Stimulated activated naive CD8-positive, alpha-beta T cell treated with anti-CD3 and anti-CD28 coated beads, Interleukin-15, Interleukin-2, amounts not matched to agents 100 U/mL and 50 U/mL, for 24 hours (primary cell): ENCODE measurements at regions not wholly inside any gene's neighbourhood (a gene's known extent, or its start where the extent isn't known, plus 50 kb on each side); places are given as distances from the start of the nearest gene placed in this dataset.
"Not testable (repeated sequence)": the region's sequence is repeated elsewhere in the genome, so short reads cannot be mapped to it uniquely, and the experiment has no call there.

Experiments
- ATAC-seq: fragments of 150-1000 bp; cut with Tn5 transposase; one replicate; pipeline ENCODE4 v1.10.0; 2021
- DNase-seq: peaks from one replicate; pipeline ENCODE4 v3.0.0; 2021

DNA sequence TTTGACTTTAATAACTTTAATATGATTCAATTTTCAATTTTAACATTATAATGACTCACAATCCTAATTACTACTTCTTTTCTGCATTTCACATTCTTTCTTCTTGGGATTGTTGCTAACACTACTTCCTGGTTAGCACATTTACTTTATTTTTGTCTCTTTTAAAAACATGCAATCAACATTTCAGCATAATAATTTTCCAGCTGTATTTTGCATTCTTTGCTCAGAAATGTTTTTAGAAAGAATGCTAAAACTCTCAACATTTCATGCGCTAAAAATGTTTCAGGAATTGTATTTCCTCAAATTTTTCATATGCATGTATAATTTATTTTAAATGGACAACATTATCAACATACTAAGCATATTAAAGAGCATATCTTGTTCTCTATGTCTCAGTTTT, 1302.1 kb upstream of the GJE1 start:
- ATAC-seq, result no peak
- DNase-seq, result no peak

GRCh38 chr6:140828856-140829255, 1303.9 kb upstream of the GJE1 start:
- ATAC-seq, result no peak
- no peak for DNase-seq

DNA sequence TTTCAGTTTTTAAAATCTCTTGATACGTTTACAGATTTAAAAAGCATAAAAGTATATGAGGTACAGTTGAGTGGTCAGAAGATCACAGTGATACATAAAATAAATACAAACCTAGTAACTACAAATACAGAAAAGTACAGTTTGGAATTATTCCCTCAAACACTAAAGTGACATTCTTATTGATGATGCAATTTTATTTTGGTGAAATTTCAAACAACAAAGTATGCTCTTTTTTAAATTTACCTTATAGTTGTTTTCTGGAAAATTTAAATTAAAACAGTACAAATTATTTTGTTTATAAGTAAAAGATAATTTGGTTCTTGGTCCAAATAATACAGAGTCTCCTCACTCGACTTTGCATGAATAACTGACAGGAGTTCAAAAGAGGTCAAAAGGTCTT, 1305.1 kb upstream of the GJE1 start:
- ATAC-seq, result no peak
- no peak for DNase-seq

DNA sequence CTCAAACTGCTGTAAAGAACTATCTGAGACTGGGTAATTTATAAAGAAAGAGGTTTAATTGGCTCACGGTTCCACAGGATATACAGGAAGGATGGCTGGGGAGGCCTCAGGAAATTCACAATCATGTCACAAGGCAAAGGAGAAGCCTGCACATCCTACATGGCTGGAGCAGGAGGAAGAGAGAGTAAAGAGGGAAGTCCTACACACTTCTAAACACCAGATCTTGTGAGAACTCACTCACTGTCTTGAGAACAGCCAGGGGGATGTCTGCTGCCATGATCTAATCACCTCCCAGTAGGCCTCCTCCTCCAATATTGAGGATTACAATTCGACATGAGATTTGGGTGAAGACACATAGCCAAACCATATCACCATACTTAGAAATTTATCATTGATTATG, 1307.0 kb upstream of the GJE1 start:
- no peak for DNase-seq
- no peak for ATAC-seq

DNA sequence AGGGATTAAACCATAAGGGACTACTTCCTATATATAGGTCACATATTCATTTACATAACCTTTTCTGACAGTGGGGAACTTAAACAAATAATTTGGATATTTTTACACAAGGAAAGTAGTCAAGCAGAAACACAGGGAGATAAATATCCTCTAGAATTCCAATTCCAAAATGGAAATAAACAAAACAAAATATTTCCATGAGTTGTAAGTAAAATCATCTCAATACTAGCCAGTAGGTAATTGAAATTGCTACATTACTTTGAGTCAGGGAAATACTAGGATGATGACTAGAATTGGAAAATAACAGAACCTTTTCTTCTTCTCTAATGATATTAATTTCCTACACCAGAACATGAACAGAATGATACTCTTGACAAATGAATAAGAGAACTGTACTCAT, 1308.1 kb upstream of the GJE1 start:
- ATAC-seq (no peak), DNase-seq (no peak)

- DNase-seq (no peak), ATAC-seq (no peak)
Measured at GRCh38 chr6:140821196-140821595, 1311.5 kb upstream of the GJE1 start.

GRCh38 chr6:140817176-140817575, 1315.5 kb upstream of the GJE1 start:
- DNase-seq (no peak), ATAC-seq (no peak)

- ATAC-seq, result no peak
Measured at GRCh38 chr6:140816681-140817080, 1316.0 kb upstream of the GJE1 start.

GRCh38 chr6:140812636-140813035, 1320.1 kb upstream of the GJE1 start:
- ATAC-seq (no peak), DNase-seq (no peak)

More at GRCh38 chr6:140816681-140817080, 1316.0 kb upstream of the GJE1 start:
- DNase-seq, result no peak

DNA sequence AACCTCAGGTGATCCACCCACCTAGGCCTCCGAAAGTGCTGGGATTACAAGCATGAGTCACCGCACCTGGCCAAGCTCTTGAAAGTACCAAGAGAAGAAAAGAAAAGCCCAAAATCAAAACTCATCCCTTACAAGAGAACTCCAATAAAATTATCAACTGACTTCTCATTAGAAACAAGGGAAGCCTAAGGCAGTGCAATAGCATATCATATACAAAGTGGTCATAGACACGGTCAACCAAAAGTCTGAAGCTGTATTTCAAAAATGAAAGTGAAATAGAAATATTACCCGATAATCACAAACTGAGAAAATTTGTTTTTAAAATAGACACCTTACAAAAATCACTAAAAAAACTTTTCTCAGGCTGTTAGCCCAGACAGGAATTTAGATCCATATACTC, 1321.1 kb upstream of the GJE1 start:
- DNase-seq (no peak), ATAC-seq (no peak)

DNA sequence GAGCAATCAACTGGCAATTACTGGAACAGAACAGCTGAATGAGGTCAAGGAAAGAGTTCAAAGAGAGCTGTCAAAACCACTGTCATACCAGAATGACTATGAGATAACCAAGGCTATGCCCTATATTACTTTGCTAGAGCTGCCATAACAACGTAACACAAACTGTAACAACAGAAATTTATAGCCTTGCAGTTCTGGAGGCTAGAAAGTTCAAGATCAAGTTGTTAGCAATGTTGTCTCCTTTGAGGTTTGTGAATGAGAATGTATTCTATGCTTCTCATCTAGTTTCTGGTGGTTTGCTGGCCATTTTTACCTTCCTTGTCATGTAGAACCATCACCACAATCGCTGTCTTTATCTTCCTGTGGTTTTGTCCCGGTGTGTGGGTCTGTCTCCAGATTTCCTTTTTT, 1323.0 kb upstream of the GJE1 start:
- DNase-seq, result no peak
- peak; percentile 95 for ATAC-seq

- ATAC-seq (no peak), DNase-seq (no peak)
Measured at GRCh38 chr6:140806431-140806830, 1326.3 kb upstream of the GJE1 start.

DNA sequence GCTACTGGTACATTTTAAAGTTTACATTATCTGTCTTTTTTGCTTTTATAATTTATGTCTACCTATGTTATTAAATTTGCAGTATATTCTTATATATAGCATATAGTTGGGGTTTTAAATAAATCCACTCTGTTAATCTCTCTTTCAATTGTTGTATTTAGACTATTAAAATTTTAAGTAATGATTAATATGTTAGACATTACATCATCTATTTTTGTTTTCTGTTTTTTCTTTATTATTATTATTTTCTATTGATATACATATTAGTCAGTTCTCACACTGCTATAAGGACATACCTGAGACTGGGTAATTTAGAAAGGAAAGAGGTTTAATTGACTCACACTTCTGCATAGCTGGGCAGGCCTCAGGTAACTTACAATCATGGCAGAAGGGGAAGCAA, 1338.2 kb upstream of the GJE1 start:
- ATAC-seq (no peak), DNase-seq (no peak)

DNA sequence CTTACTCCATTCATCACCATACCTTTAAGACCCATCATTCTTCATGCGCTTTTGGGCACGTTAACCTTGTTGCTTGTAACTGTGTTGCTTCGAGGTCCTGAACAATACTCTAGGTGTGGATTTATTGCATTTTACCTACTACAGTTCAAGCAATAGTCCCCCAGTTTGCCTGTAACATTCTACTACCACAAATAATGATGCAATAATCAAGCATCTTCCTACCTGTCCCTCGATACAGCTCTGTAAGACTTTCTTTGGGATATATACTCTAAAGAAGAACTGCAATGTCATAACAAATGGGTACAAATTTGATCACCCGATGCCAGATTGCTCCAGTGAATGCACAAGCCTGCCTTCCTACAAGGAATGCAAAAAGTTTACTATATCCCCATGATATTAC, 1342.6 kb upstream of the GJE1 start:
- DNase-seq (no peak), ATAC-seq (no peak)

DNA sequence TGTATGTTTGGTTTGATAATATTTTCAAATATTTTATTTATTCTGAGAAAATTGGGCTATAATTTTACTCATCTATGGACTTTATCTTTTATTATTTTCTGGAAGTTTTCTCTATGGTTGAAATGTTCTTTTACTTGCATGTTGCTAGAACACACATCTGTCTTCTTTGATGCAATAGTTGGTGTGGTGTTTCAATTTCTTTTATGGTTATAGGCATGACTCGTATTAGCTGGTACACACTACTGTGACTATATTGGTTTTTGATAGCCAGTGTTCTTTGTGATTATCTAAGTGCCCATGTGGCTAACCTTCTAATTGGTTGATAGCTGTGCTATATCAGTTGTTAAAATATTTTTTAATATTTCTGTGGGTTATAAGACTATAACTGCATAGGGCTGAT, 1343.3 kb upstream of the GJE1 start:
- no peak for DNase-seq
- ATAC-seq, result no peak

- ATAC-seq (no peak), DNase-seq (no peak)
Measured at GRCh38 chr6:140785926-140786325, 1346.8 kb upstream of the GJE1 start.

DNA sequence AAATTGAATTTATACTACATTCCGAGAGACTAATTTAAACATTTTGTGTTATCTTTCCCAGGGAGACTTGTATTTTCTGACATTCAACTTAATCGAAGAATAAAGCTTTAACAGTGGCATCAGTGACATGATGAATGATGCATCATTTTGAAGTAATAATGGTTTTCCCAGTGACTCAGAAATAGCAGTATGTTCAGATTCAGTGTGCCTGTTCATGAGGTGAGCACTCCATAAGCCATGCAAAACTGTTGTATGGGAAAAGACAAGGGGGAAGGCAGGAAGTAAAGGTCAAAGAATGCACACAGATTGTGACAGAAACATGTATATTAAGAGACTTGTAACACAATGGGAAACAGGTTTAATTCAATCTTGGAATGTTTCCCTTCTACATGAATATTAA, 1348.2 kb upstream of the GJE1 start:
- DNase-seq (no peak), ATAC-seq (no peak)

GRCh38 chr6:140783504-140783903, 1349.2 kb upstream of the GJE1 start:
- not testable (repeated sequence) for ATAC-seq, DNase-seq

- DNase-seq (no peak), ATAC-seq (no peak)
Measured at GRCh38 chr6:140782941-140783340, 1349.8 kb upstream of the GJE1 start.

- DNase-seq, result no peak
Measured at GRCh38 chr6:140779991-140780596, 1352.6 kb upstream of the GJE1 start.

DNA sequence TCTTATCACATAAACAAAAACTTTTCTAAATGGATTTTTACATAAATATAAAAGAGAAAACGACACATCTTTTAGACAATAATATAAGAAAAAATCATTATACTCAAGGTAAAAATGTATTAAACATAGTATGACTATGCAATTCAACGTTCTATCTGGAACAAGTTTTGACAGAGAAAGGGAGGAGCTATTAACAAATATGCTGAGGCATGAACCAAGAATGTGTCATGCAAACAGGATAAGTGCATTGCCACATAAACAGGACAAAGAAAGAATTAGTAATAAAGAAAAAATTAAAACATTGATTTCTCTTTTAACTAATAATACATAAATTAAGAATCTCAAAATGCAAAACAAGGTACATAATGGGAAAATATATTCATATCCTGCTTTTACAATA, 1353.4 kb upstream of the GJE1 start:
- no peak for ATAC-seq
- no peak for DNase-seq

More at GRCh38 chr6:140779991-140780596, 1352.6 kb upstream of the GJE1 start:
- ATAC-seq, result no peak

GRCh38 chr6:140777780-140778179, 1354.9 kb upstream of the GJE1 start:
- no peak for ATAC-seq
- DNase-seq, result no peak

DNA sequence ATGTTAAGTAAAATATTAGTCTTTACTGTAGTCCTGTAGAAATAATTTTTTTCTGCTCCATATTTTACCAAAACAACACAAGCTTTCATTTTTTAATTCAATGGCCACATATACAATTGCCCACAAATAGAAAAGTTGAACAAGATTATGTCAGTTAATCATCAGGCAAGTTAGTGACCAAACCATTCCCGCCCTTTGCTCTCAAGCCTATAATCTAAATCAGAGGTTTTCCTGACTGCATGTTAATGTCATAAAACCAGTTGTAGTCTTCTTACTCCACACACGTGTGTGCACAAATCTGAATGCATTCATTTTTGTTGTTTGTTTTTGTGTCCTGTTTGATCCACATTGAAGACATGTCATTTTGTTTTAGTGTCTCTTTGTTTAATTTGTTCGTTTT, 1357.7 kb upstream of the GJE1 start:
- no peak for DNase-seq
- no peak for ATAC-seq

DNA sequence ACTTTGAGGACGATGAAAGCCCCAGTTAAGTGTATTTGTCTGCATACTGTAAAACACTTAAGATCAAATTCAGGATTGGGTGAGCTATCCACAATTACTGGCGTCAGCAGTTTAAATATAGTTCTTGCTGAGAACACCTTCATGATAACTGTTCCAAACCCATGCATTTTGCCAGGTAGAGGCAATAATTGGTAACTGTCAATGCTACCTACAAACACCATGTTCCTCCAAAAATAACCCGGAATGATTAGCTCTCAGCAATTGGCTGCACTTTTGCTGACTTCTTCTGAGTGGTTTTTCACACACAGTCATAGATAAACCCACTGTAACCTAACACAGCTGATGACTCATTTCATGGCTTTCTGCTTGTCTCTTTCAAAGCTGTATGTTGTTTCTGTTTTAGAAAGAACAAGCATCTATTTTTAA, 1358.6 kb upstream of the GJE1 start:
- DNase-seq (no peak), ATAC-seq (peak; percentile 81)

DNA sequence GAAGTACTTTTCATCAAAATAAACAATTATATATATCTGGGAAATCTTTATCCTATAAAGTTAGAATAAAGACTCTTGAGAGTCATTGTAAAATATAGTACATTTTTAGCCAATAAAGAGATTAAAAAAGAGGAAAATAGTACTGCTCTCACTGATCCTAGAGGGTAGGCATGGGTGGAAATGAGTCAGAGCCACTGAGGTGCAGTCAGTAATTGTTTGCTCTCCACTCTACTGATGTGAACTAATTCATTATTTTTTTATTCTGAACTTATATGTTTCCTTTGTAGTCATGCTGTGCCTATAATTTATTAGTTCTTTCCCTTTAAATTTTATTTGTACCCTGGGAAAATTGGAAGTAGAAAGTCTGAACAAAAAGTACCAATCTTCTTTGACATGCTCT, 1359.4 kb upstream of the GJE1 start:
- no peak for DNase-seq
- no peak for ATAC-seq
